ENCODE measurements at regions not wholly inside any gene's neighbourhood (a gene's known extent, or its start where the extent isn't known, plus 50 kb on each side); places are given as distances from the start of the nearest gene placed in this dataset.
"Not testable (repeated sequence)": the region's sequence is repeated elsewhere in the genome, so short reads cannot be mapped to it uniquely, and the experiment has no call there.

GRCh38 chr4:20158195-20158594, 93.5 kb upstream of the SLIT2 start:
- no peak for DNase-seq
- no peak for ATAC-seq (ENCODE audit: low FRiP score in 2 of 2)
- Histone ChIP-seq H3K4me3 (no peak overlapping the region), H3K9me3 (no peaks in the 10 kb centered on the region), H3K4me1 (no peaks in the 10 kb centered on the region), H3K27ac (no peak overlapping the region), H3K36me3 (no peaks in the 10 kb centered on the region), H3K27me3 (no peaks in the 10 kb centered on the region)
- TF ChIP-seq, protein P1, sequence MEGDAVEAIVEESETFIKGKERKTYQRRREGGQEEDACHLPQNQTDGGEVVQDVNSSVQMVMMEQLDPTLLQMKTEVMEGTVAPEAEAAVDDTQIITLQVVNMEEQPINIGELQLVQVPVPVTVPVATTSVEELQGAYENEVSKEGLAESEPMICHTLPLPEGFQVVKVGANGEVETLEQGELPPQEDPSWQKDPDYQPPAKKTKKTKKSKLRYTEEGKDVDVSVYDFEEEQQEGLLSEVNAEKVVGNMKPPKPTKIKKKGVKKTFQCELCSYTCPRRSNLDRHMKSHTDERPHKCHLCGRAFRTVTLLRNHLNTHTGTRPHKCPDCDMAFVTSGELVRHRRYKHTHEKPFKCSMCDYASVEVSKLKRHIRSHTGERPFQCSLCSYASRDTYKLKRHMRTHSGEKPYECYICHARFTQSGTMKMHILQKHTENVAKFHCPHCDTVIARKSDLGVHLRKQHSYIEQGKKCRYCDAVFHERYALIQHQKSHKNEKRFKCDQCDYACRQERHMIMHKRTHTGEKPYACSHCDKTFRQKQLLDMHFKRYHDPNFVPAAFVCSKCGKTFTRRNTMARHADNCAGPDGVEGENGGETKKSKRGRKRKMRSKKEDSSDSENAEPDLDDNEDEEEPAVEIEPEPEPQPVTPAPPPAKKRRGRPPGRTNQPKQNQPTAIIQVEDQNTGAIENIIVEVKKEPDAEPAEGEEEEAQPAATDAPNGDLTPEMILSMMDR (IDR thresholded peaks at IDR 0.05) = no peak
- TF ChIP-seq EP300 (IDR thresholded peaks at IDR 0.05) (no peak), POLR2AphosphoS5 (IDR thresholded peaks at IDR 0.05) (no peak), POLR2A (IDR thresholded peaks at IDR 0.05) (no peak)
- WGBS, 2 donors = 82 to 85% methylated on average over 2 of the region's 2 CpGs

GRCh38 chr4:20151436-20151835, 100.3 kb upstream of the SLIT2 start:
- ATAC-seq (ENCODE audit: low FRiP score in 2 of 2) (no peak), DNase-seq (no peak)
- H3K27ac ChIP-seq = no peak overlapping the region
- no peaks in the 10 kb centered on the region for H3K4me1 ChIP-seq
- H3K36me3 ChIP-seq = no peaks in the 10 kb centered on the region
- H3K4me3 ChIP-seq = no peak overlapping the region
- H3K27me3 ChIP-seq = no peaks in the 10 kb centered on the region
- 51 to 65% methylated on average over 2 of the region's 2 CpGs for WGBS, 2 donors
- H3K9me3 ChIP-seq = no peaks in the 10 kb centered on the region
- TF ChIP-seq, protein P1 (IDR thresholded peaks at IDR 0.05) = no peak
- TF ChIP-seq POLR2AphosphoS5 (IDR thresholded peaks at IDR 0.05) (no peak), POLR2A (IDR thresholded peaks at IDR 0.05) (no peak), EP300 (IDR thresholded peaks at IDR 0.05) (no peak)

GRCh38 chr4:20149143-20149542, 102.6 kb upstream of the SLIT2 start:
- not testable (repeated sequence) for H3K27me3 ChIP-seq; DNase-seq; H3K36me3 ChIP-seq; H3K4me1 ChIP-seq; ATAC-seq (ENCODE audit: low FRiP score in 2 of 2); H3K9me3 ChIP-seq; H3K4me3 ChIP-seq; H3K27ac ChIP-seq
- WGBS, 2 donors = 84% methylated on average over 3 of the region's 3 CpGs

- no peak overlapping the region for H3K4me3 ChIP-seq
- no peaks in the 10 kb centered on the region for H3K27me3 ChIP-seq
- no peak overlapping the region for H3K27ac ChIP-seq
- TF ChIP-seq, protein P1 (IDR thresholded peaks at IDR 0.05) = no peak
- TF ChIP-seq POLR2AphosphoS5 (IDR thresholded peaks at IDR 0.05) (no peak), EP300 (IDR thresholded peaks at IDR 0.05) (no peak), POLR2A (IDR thresholded peaks at IDR 0.05) (no peak)
- peaks cover 0 to 8% (median 2%) of the 10 kb centered on the region in 4 donors for H3K9me3 ChIP-seq
- H3K36me3 ChIP-seq = no peaks in the 10 kb centered on the region
- DNase-seq = no peak
- WGBS, 2 donors = 55 to 71% methylated on average over 2 of the region's 2 CpGs
- no peak for ATAC-seq (ENCODE audit: low FRiP score in 2 of 2)
- H3K4me1 ChIP-seq = no peaks in the 10 kb centered on the region
Observed at GRCh38 chr4:20137176-20137575, 114.5 kb upstream of the SLIT2 start.

DNA sequence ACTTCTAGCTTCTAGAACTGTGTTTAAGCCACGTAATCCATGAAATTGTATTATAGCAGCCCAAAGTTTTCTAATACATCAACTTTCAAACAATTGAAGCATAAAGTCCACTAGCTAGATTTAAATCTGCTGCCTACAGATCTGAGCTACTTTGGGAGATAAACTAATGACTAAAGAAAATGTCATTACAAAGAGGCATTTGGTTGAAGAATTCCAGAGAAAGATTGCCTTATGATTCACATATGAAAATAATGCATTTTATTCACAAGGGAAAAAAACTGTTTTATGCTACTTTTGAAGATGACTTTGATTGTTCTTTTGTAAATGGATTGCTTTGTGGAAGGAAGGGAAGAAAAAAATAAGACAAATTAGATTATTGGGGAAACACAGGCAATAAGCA, 124.1 kb upstream of the SLIT2 start:
- ATAC-seq (ENCODE audit: low FRiP score in 2 of 2) (no peak), DNase-seq (no peak)
- H3K27me3 ChIP-seq = no peaks in the 10 kb centered on the region
- WGBS, 2 donors = 83 to 88% methylated on average over 1 of the region's 1 CpG
- no peaks in the 10 kb centered on the region for H3K9me3 ChIP-seq
- no peaks in the 10 kb centered on the region for H3K36me3 ChIP-seq
- no peak overlapping the region for H3K4me3 ChIP-seq
- no peaks in the 10 kb centered on the region for H3K4me1 ChIP-seq
- no peak overlapping the region for H3K27ac ChIP-seq
- TF ChIP-seq, protein P1 (IDR thresholded peaks at IDR 0.05) = no peak
